Naive B cell (primary cell): ENCODE measurements at regions not wholly inside any gene's neighbourhood (a gene's known extent, or its start where the extent isn't known, plus 50 kb on each side); places are given as distances from the start of the nearest gene placed in this dataset.
"Not testable (repeated sequence)": the region's sequence is repeated elsewhere in the genome, so short reads cannot be mapped to it uniquely, and the experiment has no call there.

ENCODE experiments used
- ATAC-seq, 2 donors: fragments of 150-1000 bp; cut with Tn5 transposase; 2 replicates each; pipeline ENCODE4 v1.10.0; 2021; ENCODE audit warnings: low read depth in 2 of 2, mild to moderate bottlenecking in 2 of 2, moderate library complexity in 2 of 2
- DNase-seq: peaks from one replicate; pipeline ENCODE4 v3.0.0; 2022
- H3K27ac Mint-ChIP-seq, 6 donors: one replicate each; pipeline ENCODE4 v1.8.0; 2020 to 2022; ENCODE audit warnings: mild to moderate bottlenecking in 6 of 6, mixed read lengths in 6 of 6, moderate library complexity in 5 of 6, inconsistent platforms in 2 of 6
- H3K27me3 Mint-ChIP-seq, 3 donors: one replicate each; pipeline ENCODE4 v1.8.0; 2021 to 2022; ENCODE audit warnings: mixed read lengths in 3 of 3, mild to moderate bottlenecking in 1 of 3
- H3K36me3 Mint-ChIP-seq, 2 donors: one replicate each; pipeline ENCODE4 v1.8.0; 2020 to 2022; ENCODE audit warnings: mixed read lengths in 2 of 2, inconsistent platforms in 1 of 2, mild to moderate bottlenecking in 1 of 2
- H3K4me1 Mint-ChIP-seq, 3 donors: one replicate each; pipeline ENCODE4 v1.8.0; 2020 to 2022; ENCODE audit warnings: mixed read lengths in 3 of 3, inconsistent platforms in 1 of 3, mild to moderate bottlenecking in 1 of 3, moderate library complexity in 1 of 3
- H3K4me3 Mint-ChIP-seq, 8 donors: one replicate each; pipeline ENCODE4 v1.8.0; 2020 to 2022; ENCODE audit warnings: mild to moderate bottlenecking in 8 of 8, mixed read lengths in 8 of 8, moderate library complexity in 8 of 8, inconsistent platforms in 2 of 8
- H3K9me3 Mint-ChIP-seq, 7 donors: one replicate each; pipeline ENCODE4 v1.8.0; 2020 to 2022; ENCODE audit warnings: mixed read lengths in 7 of 7, mild to moderate bottlenecking in 5 of 7, inconsistent platforms in 2 of 7, moderate library complexity in 1 of 7

- Mint-ChIP-seq H3K9me3 (peaks cover 0 to 30% (median 9%) of the 10 kb centered on the region in 7 donors), H3K27ac (no peak overlapping the region), H3K4me1 (no peaks in the 10 kb centered on the region), H3K36me3 (no peaks in the 10 kb centered on the region), H3K27me3 (no peaks in the 10 kb centered on the region), H3K4me3 (no peak overlapping the region)
- DNase-seq = no peak
- ATAC-seq = no peak
These were observed 99.6 kb downstream of the C11orf87 start for GRCh38 chr11:109521571-109522086.

- H3K27ac Mint-ChIP-seq = no peak overlapping the region
- no peak for ATAC-seq
These were observed 100.2 kb downstream of the C11orf87 start for GRCh38 chr11:109522116-109522755.

GRCh38 chr11:109525636-109526035 is 103.6 kb downstream of the C11orf87 start:
- H3K27ac Mint-ChIP-seq, H3K27me3 Mint-ChIP-seq, ATAC-seq, H3K4me1 Mint-ChIP-seq, H3K36me3 Mint-ChIP-seq, H3K4me3 Mint-ChIP-seq, DNase-seq: not testable (repeated sequence)
- H3K9me3 Mint-ChIP-seq = peaks cover 0 to 15% (median 9%) of the 10 kb centered on the region in 7 donors

More at GRCh38 chr11:109522116-109522755, 100.2 kb downstream of the C11orf87 start:
- no peak for DNase-seq
- Mint-ChIP-seq H3K36me3 (no peaks in the 10 kb centered on the region), H3K4me1 (no peaks in the 10 kb centered on the region), H3K9me3 (peaks cover 0 to 30% (median 9%) of the 10 kb centered on the region in 7 donors), H3K4me3 (no peak overlapping the region), H3K27me3 (no peaks in the 10 kb centered on the region)

- no peak overlapping the region for H3K4me3 Mint-ChIP-seq
- H3K27ac Mint-ChIP-seq = no peak overlapping the region
- no peak for ATAC-seq
- H3K36me3 Mint-ChIP-seq = no peaks in the 10 kb centered on the region
- no peaks in the 10 kb centered on the region for H3K4me1 Mint-ChIP-seq
- peaks cover 0 to 15% (median 9%) of the 10 kb centered on the region in 7 donors for H3K9me3 Mint-ChIP-seq
- DNase-seq = no peak
- H3K27me3 Mint-ChIP-seq = no peaks in the 10 kb centered on the region
These were observed 104.1 kb downstream of the C11orf87 start for GRCh38 chr11:109526061-109526460.

GRCh38 chr11:109526931-109527330 is 104.9 kb downstream of the C11orf87 start:
- no peak for DNase-seq
- H3K36me3 Mint-ChIP-seq = no peaks in the 10 kb centered on the region
- H3K4me3 Mint-ChIP-seq = peak overlapping the region in 1 of 8 donors; percentile 2
- H3K9me3 Mint-ChIP-seq = peaks cover 0 to 15% (median 9%) of the 10 kb centered on the region in 7 donors
- no peak for ATAC-seq
- no peaks in the 10 kb centered on the region for H3K27me3 Mint-ChIP-seq
- no peaks in the 10 kb centered on the region for H3K4me1 Mint-ChIP-seq
- H3K27ac Mint-ChIP-seq = peak overlapping the region in 1 of 6 donors; percentile 2

GRCh38 chr11:109527496-109527895 is 105.5 kb downstream of the C11orf87 start:
- no peaks in the 10 kb centered on the region for H3K4me1 Mint-ChIP-seq
- peaks cover 0 to 14% (median 9%) of the 10 kb centered on the region in 7 donors for H3K9me3 Mint-ChIP-seq
- H3K4me3 Mint-ChIP-seq = no peak overlapping the region
- ATAC-seq = no peak
- H3K27ac Mint-ChIP-seq = no peak overlapping the region
- no peak for DNase-seq
- H3K27me3 Mint-ChIP-seq = no peaks in the 10 kb centered on the region
- H3K36me3 Mint-ChIP-seq = no peaks in the 10 kb centered on the region

- Mint-ChIP-seq H3K27me3 (no peaks in the 10 kb centered on the region), H3K27ac (no peak overlapping the region), H3K36me3 (no peaks in the 10 kb centered on the region), H3K4me1 (no peaks in the 10 kb centered on the region), H3K9me3 (peaks cover 2 to 31% (median 9%) of the 10 kb centered on the region in 7 donors), H3K4me3 (no peak overlapping the region)
- ATAC-seq (no peak), DNase-seq (no peak)
These were observed 125.5 kb downstream of the C11orf87 start for GRCh38 chr11:109547356-109548027.

GRCh38 chr11:109552376-109552775 is 130.4 kb downstream of the C11orf87 start:
- Mint-ChIP-seq H3K4me3 (no peak overlapping the region), H3K36me3 (no peaks in the 10 kb centered on the region), H3K4me1 (no peaks in the 10 kb centered on the region), H3K27ac (no peak overlapping the region), H3K9me3 (peaks cover 0 to 5% (median 0%) of the 10 kb centered on the region in 7 donors), H3K27me3 (no peaks in the 10 kb centered on the region)
- DNase-seq (no peak), ATAC-seq (no peak)

- H3K27me3 Mint-ChIP-seq = no peaks in the 10 kb centered on the region
- H3K4me3 Mint-ChIP-seq = no peak overlapping the region
- no peak overlapping the region for H3K27ac Mint-ChIP-seq
- ATAC-seq = no peak
- no peaks in the 10 kb centered on the region for H3K36me3 Mint-ChIP-seq
- no peak for DNase-seq
- H3K9me3 Mint-ChIP-seq = peaks cover 0 to 13% (median 2%) of the 10 kb centered on the region in 7 donors
- no peaks in the 10 kb centered on the region for H3K4me1 Mint-ChIP-seq
These were observed 131.3 kb downstream of the C11orf87 start for GRCh38 chr11:109553284-109553683.

- Mint-ChIP-seq H3K27me3 (no peaks in the 10 kb centered on the region), H3K9me3 (peaks cover 0 to 15% (median 5%) of the 10 kb centered on the region in 7 donors), H3K4me3 (no peak overlapping the region), H3K36me3 (no peaks in the 10 kb centered on the region), H3K27ac (no peak overlapping the region), H3K4me1 (no peaks in the 10 kb centered on the region)
- ATAC-seq = no peak
- no peak for DNase-seq
These were observed 133.0 kb downstream of the C11orf87 start for GRCh38 chr11:109554951-109555350.

- Mint-ChIP-seq H3K4me1 (no peaks in the 10 kb centered on the region), H3K27ac (no peak overlapping the region), H3K4me3 (no peak overlapping the region), H3K9me3 (peaks cover 6 to 16% (median 12%) of the 10 kb centered on the region in 7 donors), H3K27me3 (peaks cover 0 to 4% (median 0%) of the 10 kb centered on the region in 3 donors), H3K36me3 (no peaks in the 10 kb centered on the region)
- DNase-seq (no peak), ATAC-seq (no peak)
These were observed 142.3 kb downstream of the C11orf87 start for GRCh38 chr11:109564241-109564640.

- peaks cover 0 to 8% (median 3%) of the 10 kb centered on the region in 7 donors for H3K9me3 Mint-ChIP-seq
- DNase-seq (no peak), ATAC-seq (no peak)
- H3K4me1 Mint-ChIP-seq = no peaks in the 10 kb centered on the region
- H3K36me3 Mint-ChIP-seq = no peaks in the 10 kb centered on the region
- H3K4me3 Mint-ChIP-seq = no peak overlapping the region
- no peaks in the 10 kb centered on the region for H3K27me3 Mint-ChIP-seq
- no peak overlapping the region for H3K27ac Mint-ChIP-seq
These were observed 160.5 kb downstream of the C11orf87 start for GRCh38 chr11:109582470-109582869.

- H3K27me3 Mint-ChIP-seq = no peaks in the 10 kb centered on the region
- peaks cover 0 to 9% (median 2%) of the 10 kb centered on the region in 7 donors for H3K9me3 Mint-ChIP-seq
- DNase-seq (no peak), ATAC-seq (no peak)
- no peaks in the 10 kb centered on the region for H3K36me3 Mint-ChIP-seq
- no peaks in the 10 kb centered on the region for H3K4me1 Mint-ChIP-seq
- H3K27ac Mint-ChIP-seq = no peak overlapping the region
- no peak overlapping the region for H3K4me3 Mint-ChIP-seq
These were observed 162.3 kb downstream of the C11orf87 start for GRCh38 chr11:109584001-109584972.
